Thyroid gland (tissue), 4 donors: ENCODE measurements at regions not wholly inside any gene's neighbourhood (a gene's known extent, or its start where the extent isn't known, plus 50 kb on each side); places are given as distances from the start of the nearest gene placed in this dataset.

Experiments
- POLR2A ChIP-seq, 2 donors: fragments of 450-650 bp; IDR thresholded peaks; one replicate each; pipeline ENCODE4 v1.6.1; 2017; ENCODE audit warnings: antibody characterized with exemption in 2 of 2, mild to moderate bottlenecking in 2 of 2, moderate library complexity in 1 of 2
- TF ChIP-seq, protein P1 (sequence below), 6 experiments: fragments of 200-600 bp in 3 of 6; fragments of 450-650 bp in 3 of 6; sonication (generic) in 3 of 6; IDR thresholded peaks; one replicate each; pipeline ENCODE4 v1.5.1; 2016 to 2019; ENCODE audit warnings: antibody characterized with exemption in 6 of 6, mild to moderate bottlenecking in 2 of 6, inconsistent platforms in 1 of 6, moderate library complexity in 1 of 6

DNA sequence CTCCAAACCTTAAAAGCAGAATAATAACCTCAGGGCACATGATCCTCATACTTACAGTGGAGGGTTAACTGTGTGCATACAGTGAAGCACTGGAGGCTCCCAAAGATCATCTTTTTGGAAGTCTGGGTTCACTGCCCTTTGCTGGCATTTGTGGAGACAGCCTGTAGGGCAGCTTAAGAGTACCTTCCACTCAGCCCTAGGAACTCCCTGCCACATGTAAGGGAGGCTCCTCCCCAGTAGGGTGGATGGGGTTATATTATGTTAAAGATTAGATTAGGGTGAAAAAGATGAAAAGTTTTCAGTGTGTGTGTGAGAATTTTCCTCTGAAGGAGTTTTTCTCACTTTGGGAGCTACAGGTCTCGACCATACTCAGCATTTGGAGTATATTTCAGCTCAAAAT lies 388.4 kb downstream of the RAB28 start:
- TF ChIP-seq, protein P1, sequence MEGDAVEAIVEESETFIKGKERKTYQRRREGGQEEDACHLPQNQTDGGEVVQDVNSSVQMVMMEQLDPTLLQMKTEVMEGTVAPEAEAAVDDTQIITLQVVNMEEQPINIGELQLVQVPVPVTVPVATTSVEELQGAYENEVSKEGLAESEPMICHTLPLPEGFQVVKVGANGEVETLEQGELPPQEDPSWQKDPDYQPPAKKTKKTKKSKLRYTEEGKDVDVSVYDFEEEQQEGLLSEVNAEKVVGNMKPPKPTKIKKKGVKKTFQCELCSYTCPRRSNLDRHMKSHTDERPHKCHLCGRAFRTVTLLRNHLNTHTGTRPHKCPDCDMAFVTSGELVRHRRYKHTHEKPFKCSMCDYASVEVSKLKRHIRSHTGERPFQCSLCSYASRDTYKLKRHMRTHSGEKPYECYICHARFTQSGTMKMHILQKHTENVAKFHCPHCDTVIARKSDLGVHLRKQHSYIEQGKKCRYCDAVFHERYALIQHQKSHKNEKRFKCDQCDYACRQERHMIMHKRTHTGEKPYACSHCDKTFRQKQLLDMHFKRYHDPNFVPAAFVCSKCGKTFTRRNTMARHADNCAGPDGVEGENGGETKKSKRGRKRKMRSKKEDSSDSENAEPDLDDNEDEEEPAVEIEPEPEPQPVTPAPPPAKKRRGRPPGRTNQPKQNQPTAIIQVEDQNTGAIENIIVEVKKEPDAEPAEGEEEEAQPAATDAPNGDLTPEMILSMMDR (IDR thresholded peaks at IDR 0.05) = no peak
- TF ChIP-seq POLR2A (IDR thresholded peaks at IDR 0.05) = no peak
